GM12878 (cell line): ENCODE measurements at regions not wholly inside any gene's neighbourhood (a gene's known extent, or its start where the extent isn't known, plus 50 kb on each side); places are given as distances from the start of the nearest gene placed in this dataset.

Source experiments
- ATAC-seq: fragments of 200-7000 bp; cut with Tn5 transposase; 3 replicates; pipeline ENCODE4 v1.9.1; 2020; ENCODE audit warnings: mild to moderate bottlenecking, moderate library complexity
- BruUV-seq: library from RNA; stranded (reverse); fragments of 400-500 nt; replicated peaks from 2 replicates; lab custom pipeline; 2021; lab: Mats Ljungman, UMichigan
- CTCF ChIA-PET: fragments of 300-600 bp; sonication (Branson Sonifier 250); formaldehyde crosslinking; extraction: SDS; loops from one replicate; lab custom pipeline; 2021; ENCODE audit warnings: inconsistent platforms; lab: Yijun Ruan, JAX
- POLR2A ChIA-PET: fragments of 350-600 bp; formaldehyde crosslinking; extraction: SDS; loops from one replicate; lab custom pipeline; 2021; ENCODE audit warnings: inconsistent platforms; lab: Charles Lee
- RAD21 ChIA-PET: fragments of 300-600 bp; sonication (Branson Sonifier 250); formaldehyde crosslinking; loops from one replicate; lab custom pipeline; 2023; ENCODE audit warnings: antibody characterized with exemption; ENCODE audit not compliant: unreplicated experiment; lab: Charles Lee
- SMC1A ChIA-PET: fragments of 300-600 bp; sonication (Branson Sonifier 250); formaldehyde crosslinking; loops from one replicate; lab custom pipeline; 2023; ENCODE audit not compliant: unreplicated experiment, uncharacterized antibody; lab: Charles Lee
- DNase-seq: peaks from one replicate; pipeline ENCODE4 v3.0.0-alpha.2; 2011; ENCODE audit warnings: low read depth, low spot score
- FAIRE-seq: peaks from 3 replicates; lab custom pipeline; 2011; peaks lifted over from hg19 to GRCh38; lab: Jason Lieb, UNC
- H2AFZ ChIP-seq: 2 replicates; pipeline ENCODE4 v1.6.0; 2011; ENCODE audit warnings: low read depth, low read length, control low read depth; ENCODE audit not compliant: control insufficient read depth
- H3K27ac ChIP-seq: 2 replicates; pipeline ENCODE4 v1.5.1; 2011; ENCODE audit warnings: control low read depth; ENCODE audit not compliant: control insufficient read depth, insufficient read depth
- H3K27me3 ChIP-seq, 2 experiments: replicated peaks in 1 of 2; 2 replicates each; pipeline versions ENCODE4 v1.6.0 to v1.6.1; 2011; ENCODE audit warnings: low read length in 1 of 2; ENCODE audit not compliant: control insufficient read depth in 2 of 2, insufficient read depth in 2 of 2
- H3K36me3 ChIP-seq, 2 experiments: 2 replicates each; pipeline ENCODE4 v1.5.1; 2011; ENCODE audit warnings: low read length in 1 of 2; ENCODE audit not compliant: control insufficient read depth in 2 of 2, insufficient read depth in 2 of 2
- H3K4me1 ChIP-seq: 2 replicates; pipeline ENCODE4 v1.6.1; 2011; ENCODE audit warnings: mild to moderate bottlenecking, low read length, moderate library complexity, mixed read lengths; ENCODE audit not compliant: control insufficient read depth, insufficient read depth
- H3K4me2 ChIP-seq: 2 replicates; pipeline ENCODE4 v1.6.0; 2011; ENCODE audit warnings: control low read depth; ENCODE audit not compliant: control insufficient read depth, insufficient read depth
- H3K4me3 ChIP-seq: fragments of 200-600 bp; sonication (generic); 2 replicates; pipeline ENCODE4 v1.5.1; 2016
- H3K79me2 ChIP-seq: 2 replicates; pipeline ENCODE4 v1.6.0; 2011; ENCODE audit warnings: low read length; ENCODE audit not compliant: control insufficient read depth, insufficient read depth
- H3K9ac ChIP-seq: 2 replicates; pipeline ENCODE4 v1.8.0; 2011; ENCODE audit warnings: low read length, control low read depth, mixed read lengths; ENCODE audit not compliant: control insufficient read depth, insufficient read depth
- H3K9me3 ChIP-seq: replicated peaks from 3 replicates; pipeline ENCODE4 v1.5.1; 2011; ENCODE audit warnings: mild to moderate bottlenecking, low read length; ENCODE audit not compliant: control insufficient read depth, insufficient read depth
- H4K20me1 ChIP-seq: 2 replicates; pipeline ENCODE4 v1.6.0; 2011; ENCODE audit not compliant: control insufficient read depth, insufficient read depth
- BACH1 ChIP-seq: fragments of 450-650 bp; IDR thresholded peaks from 2 replicates; pipeline ENCODE4 v1.6.1; 2017; ENCODE audit warnings: mild to moderate bottlenecking, borderline replicate concordance
- GABPA ChIP-seq: IDR thresholded peaks from 2 replicates; pipeline ENCODE4 v1.6.1; 2014; ENCODE audit warnings: antibody characterized with exemption, low read depth, mild to moderate bottlenecking, inconsistent platforms
- PAX5 ChIP-seq: IDR thresholded peaks from 2 replicates; pipeline ENCODE4 v1.6.1; 2011; ENCODE audit warnings: low read depth, low read length, borderline replicate concordance
- RAD21 ChIP-seq: IDR thresholded peaks from 2 replicates; pipeline ENCODE4 v1.6.1; 2011; ENCODE audit warnings: mild to moderate bottlenecking, low read depth, low read length, moderate library complexity; ENCODE audit not compliant: insufficient read depth
- TCF3 ChIP-seq: IDR thresholded peaks from 2 replicates; pipeline ENCODE4 v1.6.1; 2012; ENCODE audit warnings: low read depth, mild to moderate bottlenecking, low read length, borderline replicate concordance; ENCODE audit not compliant: insufficient read depth
- ZZZ3 ChIP-seq: IDR thresholded peaks from 2 replicates; pipeline ENCODE4 v1.6.1; 2011; ENCODE audit warnings: low read depth; ENCODE audit not compliant: control insufficient read depth, insufficient read length
- WGBS: methylation state at CpG from one replicate; pipeline ENCODE4 v1.1.6; 2016; ENCODE audit warnings: low lambda C conversion rate; ENCODE audit not compliant: insufficient replicate concordance, insufficient coverage; ENCODE audit errors: missing lambda C conversion rate; 5-methylcytosine and 5-hydroxymethylcytosine counted together
- in situ Hi-C: fragments of 300-500 bp; cut with MboI; formaldehyde crosslinking; loops from 9 replicates; pipeline ENCODE4 v1.14.3; 2018; ENCODE audit warnings: mixed read lengths
- intact Hi-C: fragments of 100-400 bp; cut with micrococcal nuclease; formaldehyde crosslinking; loops from one replicate; pipeline ENCODE4 v1.14.2; 2022; ENCODE audit not compliant: unreplicated experiment
- TF ChIP-seq, protein P1 (sequence below): fragments of 450-650 bp; IDR thresholded peaks from 2 replicates; pipeline ENCODE4 v1.6.1; 2017; ENCODE audit warnings: mild to moderate bottlenecking, moderate library complexity

DNA sequence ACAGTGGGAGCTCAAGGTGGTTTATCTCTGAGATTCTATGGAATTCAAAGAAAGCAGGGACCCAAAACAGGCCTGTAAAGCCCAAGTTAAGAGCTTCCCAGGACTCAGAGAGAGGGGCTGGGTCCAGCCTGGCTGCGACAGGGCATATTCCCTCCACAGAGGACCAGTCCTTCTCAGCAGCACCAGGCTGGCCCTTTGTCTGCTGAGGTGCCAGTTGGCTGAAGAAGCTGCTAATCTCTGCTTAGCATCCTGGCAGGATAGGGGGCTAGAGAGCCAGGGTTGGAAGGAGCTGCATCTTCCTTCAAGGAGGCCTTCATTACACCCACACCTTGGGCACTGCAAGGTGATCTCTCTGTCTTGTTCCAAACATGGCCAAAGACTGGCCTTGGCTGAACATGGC, 68.3 kb upstream of the TUNAR start:
- intact Hi-C loops, result no loop called here
- Histone ChIP-seq H3K4me1 (no peaks in the 10 kb centered on the region), H3K79me2 (no peaks in the 10 kb centered on the region), H3K9me3 (no peaks in the 10 kb centered on the region; the same call in 2 of the 3 replicates), H3K27ac (no peak overlapping the region), H3K4me3 (no peak overlapping the region), H3K27me3 (peaks cover 0 to 3% of the 10 kb centered on the region in 2 experiments; a peak in 1 of 4 replicates), H4K20me1 (no peaks in the 10 kb centered on the region), H2AFZ (no peak overlapping the region), H3K4me2 (no peak overlapping the region), H3K36me3 (no peaks in the 10 kb centered on the region), H3K9ac (no peak overlapping the region)
- BruUV-seq, result no TSS peak
- 0% methylated on average over 1 of the region's 1 CpG for WGBS
- DNase-seq (no peak), FAIRE-seq (no peak), ATAC-seq (no peak)
- ChIA-PET POLR2A (no interaction called here), CTCF (interaction anchor here (0.8 kb wide), 1 partner anchor 187 kb away, joined by 3 read pairs; no protein-coding TSS in a partner anchor), RAD21 (no interaction called here), SMC1A (no interaction called here)
- TF ChIP-seq GABPA (no peak), BACH1 (no peak), PAX5 (no peak), TCF3 (no peak), RAD21 (no peak), ZZZ3 (no peak)
- TF ChIP-seq, protein P1, sequence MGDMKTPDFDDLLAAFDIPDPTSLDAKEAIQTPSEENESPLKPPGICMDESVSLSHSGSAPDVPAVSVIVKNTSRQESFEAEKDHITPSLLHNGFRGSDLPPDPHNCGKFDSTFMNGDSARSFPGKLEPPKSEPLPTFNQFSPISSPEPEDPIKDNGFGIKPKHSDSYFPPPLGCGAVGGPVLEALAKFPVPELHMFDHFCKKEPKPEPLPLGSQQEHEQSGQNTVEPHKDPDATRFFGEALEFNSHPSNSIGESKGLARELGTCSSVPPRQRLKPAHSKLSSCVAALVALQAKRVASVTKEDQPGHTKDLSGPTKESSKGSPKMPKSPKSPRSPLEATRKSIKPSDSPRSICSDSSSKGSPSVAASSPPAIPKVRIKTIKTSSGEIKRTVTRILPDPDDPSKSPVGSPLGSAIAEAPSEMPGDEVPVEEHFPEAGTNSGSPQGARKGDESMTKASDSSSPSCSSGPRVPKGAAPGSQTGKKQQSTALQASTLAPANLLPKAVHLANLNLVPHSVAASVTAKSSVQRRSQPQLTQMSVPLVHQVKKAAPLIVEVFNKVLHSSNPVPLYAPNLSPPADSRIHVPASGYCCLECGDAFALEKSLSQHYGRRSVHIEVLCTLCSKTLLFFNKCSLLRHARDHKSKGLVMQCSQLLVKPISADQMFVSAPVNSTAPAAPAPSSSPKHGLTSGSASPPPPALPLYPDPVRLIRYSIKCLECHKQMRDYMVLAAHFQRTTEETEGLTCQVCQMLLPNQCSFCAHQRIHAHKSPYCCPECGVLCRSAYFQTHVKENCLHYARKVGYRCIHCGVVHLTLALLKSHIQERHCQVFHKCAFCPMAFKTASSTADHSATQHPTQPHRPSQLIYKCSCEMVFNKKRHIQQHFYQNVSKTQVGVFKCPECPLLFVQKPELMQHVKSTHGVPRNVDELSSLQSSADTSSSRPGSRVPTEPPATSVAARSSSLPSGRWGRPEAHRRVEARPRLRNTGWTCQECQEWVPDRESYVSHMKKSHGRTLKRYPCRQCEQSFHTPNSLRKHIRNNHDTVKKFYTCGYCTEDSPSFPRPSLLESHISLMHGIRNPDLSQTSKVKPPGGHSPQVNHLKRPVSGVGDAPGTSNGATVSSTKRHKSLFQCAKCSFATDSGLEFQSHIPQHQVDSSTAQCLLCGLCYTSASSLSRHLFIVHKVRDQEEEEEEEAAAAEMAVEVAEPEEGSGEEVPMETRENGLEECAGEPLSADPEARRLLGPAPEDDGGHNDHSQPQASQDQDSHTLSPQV, result no peak
- in situ Hi-C loops, result no loop called here
